ENCODE measurements at regions not wholly inside any gene's neighbourhood (a gene's known extent, or its start where the extent isn't known, plus 50 kb on each side); places are given as distances from the start of the nearest gene placed in this dataset.

GRCh38 chr6:144546807-144547206 is 261.7 kb downstream of the UTRN start:
- no peaks in the 10 kb centered on the region for H3K9me3 Mint-ChIP-seq (ENCODE audit: unreplicated experiment)
- no peaks in the 10 kb centered on the region for H3K27me3 Mint-ChIP-seq (ENCODE audit: unreplicated experiment)
- no peak overlapping the region for H3K4me3 Mint-ChIP-seq (ENCODE audit: unreplicated experiment)
- no peak for DNase-seq (ENCODE audit: low spot score)
- TF ChIP-seq, protein P1, sequence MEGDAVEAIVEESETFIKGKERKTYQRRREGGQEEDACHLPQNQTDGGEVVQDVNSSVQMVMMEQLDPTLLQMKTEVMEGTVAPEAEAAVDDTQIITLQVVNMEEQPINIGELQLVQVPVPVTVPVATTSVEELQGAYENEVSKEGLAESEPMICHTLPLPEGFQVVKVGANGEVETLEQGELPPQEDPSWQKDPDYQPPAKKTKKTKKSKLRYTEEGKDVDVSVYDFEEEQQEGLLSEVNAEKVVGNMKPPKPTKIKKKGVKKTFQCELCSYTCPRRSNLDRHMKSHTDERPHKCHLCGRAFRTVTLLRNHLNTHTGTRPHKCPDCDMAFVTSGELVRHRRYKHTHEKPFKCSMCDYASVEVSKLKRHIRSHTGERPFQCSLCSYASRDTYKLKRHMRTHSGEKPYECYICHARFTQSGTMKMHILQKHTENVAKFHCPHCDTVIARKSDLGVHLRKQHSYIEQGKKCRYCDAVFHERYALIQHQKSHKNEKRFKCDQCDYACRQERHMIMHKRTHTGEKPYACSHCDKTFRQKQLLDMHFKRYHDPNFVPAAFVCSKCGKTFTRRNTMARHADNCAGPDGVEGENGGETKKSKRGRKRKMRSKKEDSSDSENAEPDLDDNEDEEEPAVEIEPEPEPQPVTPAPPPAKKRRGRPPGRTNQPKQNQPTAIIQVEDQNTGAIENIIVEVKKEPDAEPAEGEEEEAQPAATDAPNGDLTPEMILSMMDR (IDR thresholded peaks at IDR 0.05; ENCODE audit: unreplicated experiment) = no peak
- H3K36me3 Mint-ChIP-seq (ENCODE audit: low read depth, unreplicated experiment) = peaks cover 43% of the 10 kb centered on the region
- no peak overlapping the region for H3K27ac Mint-ChIP-seq (ENCODE audit: unreplicated experiment)
- H3K4me1 Mint-ChIP-seq (ENCODE audit: unreplicated experiment) = no peaks in the 10 kb centered on the region

GRCh38 chr6:144547409-144547808 is 262.3 kb downstream of the UTRN start:
- DNase-seq (ENCODE audit: low spot score) = no peak
- H3K27me3 Mint-ChIP-seq (ENCODE audit: unreplicated experiment) = no peaks in the 10 kb centered on the region
- H3K27ac Mint-ChIP-seq (ENCODE audit: unreplicated experiment) = no peak overlapping the region
- no peaks in the 10 kb centered on the region for H3K9me3 Mint-ChIP-seq (ENCODE audit: unreplicated experiment)
- H3K4me1 Mint-ChIP-seq (ENCODE audit: unreplicated experiment) = no peaks in the 10 kb centered on the region
- H3K4me3 Mint-ChIP-seq (ENCODE audit: unreplicated experiment) = no peak overlapping the region
- H3K36me3 Mint-ChIP-seq (ENCODE audit: low read depth, unreplicated experiment) = peaks cover 39% of the 10 kb centered on the region
- TF ChIP-seq, protein P1 (IDR thresholded peaks at IDR 0.05; ENCODE audit: unreplicated experiment) = no peak

- peaks cover 30% of the 10 kb centered on the region for H3K36me3 Mint-ChIP-seq (ENCODE audit: low read depth, unreplicated experiment)
- H3K27ac Mint-ChIP-seq (ENCODE audit: unreplicated experiment) = no peak overlapping the region
- no peak for DNase-seq (ENCODE audit: low spot score)
- no peaks in the 10 kb centered on the region for H3K4me1 Mint-ChIP-seq (ENCODE audit: unreplicated experiment)
- TF ChIP-seq, protein P1 (IDR thresholded peaks at IDR 0.05; ENCODE audit: unreplicated experiment) = no peak
- no peak overlapping the region for H3K4me3 Mint-ChIP-seq (ENCODE audit: unreplicated experiment)
- no peaks in the 10 kb centered on the region for H3K9me3 Mint-ChIP-seq (ENCODE audit: unreplicated experiment)
- H3K27me3 Mint-ChIP-seq (ENCODE audit: unreplicated experiment) = no peaks in the 10 kb centered on the region
Measured at GRCh38 chr6:144548536-144548935, 263.4 kb downstream of the UTRN start.

- DNase-seq (ENCODE audit: low spot score) = no peak
- H3K36me3 Mint-ChIP-seq (ENCODE audit: low read depth, unreplicated experiment) = peaks cover 20% of the 10 kb centered on the region
- H3K27me3 Mint-ChIP-seq (ENCODE audit: unreplicated experiment) = peaks cover under 1% of the 10 kb centered on the region
- TF ChIP-seq, protein P1 (IDR thresholded peaks at IDR 0.05; ENCODE audit: unreplicated experiment) = no peak
- no peaks in the 10 kb centered on the region for H3K4me1 Mint-ChIP-seq (ENCODE audit: unreplicated experiment)
- no peak overlapping the region for H3K27ac Mint-ChIP-seq (ENCODE audit: unreplicated experiment)
- no peak overlapping the region for H3K4me3 Mint-ChIP-seq (ENCODE audit: unreplicated experiment)
- H3K9me3 Mint-ChIP-seq (ENCODE audit: unreplicated experiment) = no peaks in the 10 kb centered on the region
Measured at GRCh38 chr6:144549837-144550747, 265.0 kb downstream of the UTRN start.

GRCh38 chr6:144551339-144551738 is 266.2 kb downstream of the UTRN start:
- Mint-ChIP-seq H3K27me3 (ENCODE audit: unreplicated experiment) (peaks cover 1% of the 10 kb centered on the region), H3K27ac (ENCODE audit: unreplicated experiment) (no peak overlapping the region), H3K36me3 (ENCODE audit: low read depth, unreplicated experiment) (peaks cover 18% of the 10 kb centered on the region), H3K9me3 (ENCODE audit: unreplicated experiment) (no peaks in the 10 kb centered on the region), H3K4me1 (ENCODE audit: unreplicated experiment) (no peaks in the 10 kb centered on the region), H3K4me3 (ENCODE audit: unreplicated experiment) (no peak overlapping the region)
- TF ChIP-seq, protein P1 (IDR thresholded peaks at IDR 0.05; ENCODE audit: unreplicated experiment) = no peak
- DNase-seq (ENCODE audit: low spot score) = no peak

Measured in endothelial cell (in vitro differentiated cells).